Transverse colon (tissue), 4 donors: ENCODE measurements at regions not wholly inside any gene's neighbourhood (a gene's known extent, or its start where the extent isn't known, plus 50 kb on each side); places are given as distances from the start of the nearest gene placed in this dataset.

ENCODE experiments used
- DNase-seq: peaks from one replicate; pipeline ENCODE4 v3.0.0-alpha.2; 2019
- H3K27ac ChIP-seq, 4 donors: fragments of 200-600 bp; sonication (generic); 2 replicates each; pipeline ENCODE4 v1.5.1; 2016 to 2018; ENCODE audit warnings: inconsistent platforms in 4 of 4
- H3K27me3 ChIP-seq: fragments of 200-600 bp; sonication (generic); 2 replicates; pipeline ENCODE4 v1.5.1; 2017; ENCODE audit warnings: inconsistent platforms
- H3K36me3 ChIP-seq, 4 donors: fragments of 200-600 bp; sonication (generic); 2 replicates each; pipeline ENCODE4 v1.5.1; 2017 to 2019; ENCODE audit warnings: inconsistent platforms in 4 of 4
- H3K4me1 ChIP-seq, 4 donors: fragments of 200-600 bp; sonication (generic); 2 replicates each; pipeline ENCODE4 v1.5.1; 2017 to 2020; ENCODE audit warnings: inconsistent platforms in 4 of 4
- H3K4me3 ChIP-seq, 4 donors: fragments of 200-600 bp; sonication (generic); 1 replicate in 1 of 4; 2 replicates in 3 of 4; pipeline versions ENCODE4 v1.5.1 to v1.6.1; 2017 to 2019; ENCODE audit warnings: inconsistent platforms in 4 of 4
- H3K9me3 ChIP-seq, 2 donors: fragments of 200-600 bp; sonication (generic); 2 replicates each; pipeline ENCODE4 v1.5.1; 2017 to 2019; ENCODE audit warnings: inconsistent platforms in 2 of 2
- EP300 ChIP-seq: sonication (generic); formaldehyde crosslinking; IDR thresholded peaks from one replicate; pipeline ENCODE4 v1.6.1; 2017; ENCODE audit warnings: antibody characterized with exemption, low read depth
- POLR2A ChIP-seq: fragments of 450-650 bp; IDR thresholded peaks from one replicate; pipeline ENCODE4 v1.6.1; 2016; ENCODE audit warnings: antibody characterized with exemption, mild to moderate bottlenecking, moderate library complexity
- POLR2AphosphoS5 ChIP-seq, 3 donors: sonication (generic); formaldehyde crosslinking; IDR thresholded peaks; one replicate each; pipeline ENCODE4 v1.6.1; 2016; ENCODE audit warnings: antibody characterized with exemption in 3 of 3
- WGBS, 2 donors: methylation state at CpG; one replicate each; pipeline ENCODE4 v1.1.5; 2018; ENCODE audit warnings: low coverage in 1 of 2; 5-methylcytosine and 5-hydroxymethylcytosine counted together
- in situ Hi-C, 4 donors: fragments of 200-750 bp; cut with MboI; loops; one replicate each; pipeline versions ENCODE4 v1.15.0 to v1.15.1; 2017; ENCODE audit warnings: low sequenced_read_pairs in 3 of 4, low pct_ligation_motif_present in 1 of 4, low pct_unique_long_range_greater_than_20kb in 1 of 4
- intact Hi-C: fragments of 100-400 bp; cut with DNase I; formaldehyde crosslinking; loops from one replicate; pipeline ENCODE4 v1.15.1; 2023; ENCODE audit warnings: low total_unique reads
- TF ChIP-seq, protein P1 (sequence below), 5 experiments: fragments of 200-600 bp in 3 of 5; fragments of 450-650 bp in 2 of 5; sonication (generic) in 3 of 5; IDR thresholded peaks; 1 replicate in 2 of 5; 2 replicates in 3 of 5; pipeline ENCODE4 v1.5.1; 2016 to 2017; ENCODE audit warnings: antibody characterized with exemption in 5 of 5, inconsistent platforms in 3 of 5, mild to moderate bottlenecking in 2 of 5, moderate library complexity in 1 of 5

DNA sequence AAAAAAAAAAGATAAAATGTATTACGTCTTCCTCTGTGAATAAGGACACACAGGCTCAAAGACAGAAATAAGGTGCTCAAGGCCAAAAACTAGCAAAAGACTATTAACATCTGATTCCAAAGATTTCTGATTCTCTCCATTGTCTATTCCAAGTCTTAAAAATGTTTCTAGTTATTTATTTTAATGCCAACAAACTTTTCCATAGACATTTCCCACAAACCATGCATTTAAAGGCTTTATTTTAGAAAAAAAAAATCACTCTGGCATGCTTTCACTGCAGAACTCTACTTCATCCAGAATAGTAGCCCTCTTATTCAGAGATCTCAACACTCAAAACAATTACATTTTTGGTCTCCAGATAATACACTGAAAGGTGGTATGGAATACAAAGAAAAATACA, 545.0 kb upstream of the TENM3 start:
- Histone ChIP-seq H3K36me3 (no peaks in the 10 kb centered on the region), H3K27ac (no peak overlapping the region), H3K4me3 (no peak overlapping the region), H3K27me3 (no peaks in the 10 kb centered on the region), H3K4me1 (no peaks in the 10 kb centered on the region), H3K9me3 (no peaks in the 10 kb centered on the region)
- intact Hi-C loops, result no loop called here
- no peak for DNase-seq
- in situ Hi-C loops, result no loop called here
- TF ChIP-seq EP300, result no peak
- TF ChIP-seq POLR2A, result no peak
- TF ChIP-seq, protein P1, sequence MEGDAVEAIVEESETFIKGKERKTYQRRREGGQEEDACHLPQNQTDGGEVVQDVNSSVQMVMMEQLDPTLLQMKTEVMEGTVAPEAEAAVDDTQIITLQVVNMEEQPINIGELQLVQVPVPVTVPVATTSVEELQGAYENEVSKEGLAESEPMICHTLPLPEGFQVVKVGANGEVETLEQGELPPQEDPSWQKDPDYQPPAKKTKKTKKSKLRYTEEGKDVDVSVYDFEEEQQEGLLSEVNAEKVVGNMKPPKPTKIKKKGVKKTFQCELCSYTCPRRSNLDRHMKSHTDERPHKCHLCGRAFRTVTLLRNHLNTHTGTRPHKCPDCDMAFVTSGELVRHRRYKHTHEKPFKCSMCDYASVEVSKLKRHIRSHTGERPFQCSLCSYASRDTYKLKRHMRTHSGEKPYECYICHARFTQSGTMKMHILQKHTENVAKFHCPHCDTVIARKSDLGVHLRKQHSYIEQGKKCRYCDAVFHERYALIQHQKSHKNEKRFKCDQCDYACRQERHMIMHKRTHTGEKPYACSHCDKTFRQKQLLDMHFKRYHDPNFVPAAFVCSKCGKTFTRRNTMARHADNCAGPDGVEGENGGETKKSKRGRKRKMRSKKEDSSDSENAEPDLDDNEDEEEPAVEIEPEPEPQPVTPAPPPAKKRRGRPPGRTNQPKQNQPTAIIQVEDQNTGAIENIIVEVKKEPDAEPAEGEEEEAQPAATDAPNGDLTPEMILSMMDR (IDR thresholded peaks at IDR 0.05), result no peak
- TF ChIP-seq POLR2AphosphoS5 (IDR thresholded peaks at IDR 0.05), result no peak
- 77 to 80% methylated on average over 1 of the region's 1 CpG for WGBS, 2 donors

GRCh38 chr4:181701214-181701613, 542.0 kb upstream of the TENM3 start:
- Histone ChIP-seq H3K4me3 (no peak overlapping the region), H3K4me1 (no peaks in the 10 kb centered on the region), H3K27me3 (no peaks in the 10 kb centered on the region), H3K9me3 (no peaks in the 10 kb centered on the region), H3K36me3 (no peaks in the 10 kb centered on the region), H3K27ac (no peak overlapping the region)
- DNase-seq, result no peak
- 53 to 59% methylated on average over 5 of the region's 5 CpGs for whole genome bisulfite sequencing, 2 donors
- TF ChIP-seq POLR2AphosphoS5 (IDR thresholded peaks at IDR 0.05) (no peak), POLR2A (no peak), EP300 (no peak)
- TF ChIP-seq, protein P1 (IDR thresholded peaks at IDR 0.05), result no peak
- in situ Hi-C loops, result no loop called here
- intact Hi-C loops, result no loop called here

DNA sequence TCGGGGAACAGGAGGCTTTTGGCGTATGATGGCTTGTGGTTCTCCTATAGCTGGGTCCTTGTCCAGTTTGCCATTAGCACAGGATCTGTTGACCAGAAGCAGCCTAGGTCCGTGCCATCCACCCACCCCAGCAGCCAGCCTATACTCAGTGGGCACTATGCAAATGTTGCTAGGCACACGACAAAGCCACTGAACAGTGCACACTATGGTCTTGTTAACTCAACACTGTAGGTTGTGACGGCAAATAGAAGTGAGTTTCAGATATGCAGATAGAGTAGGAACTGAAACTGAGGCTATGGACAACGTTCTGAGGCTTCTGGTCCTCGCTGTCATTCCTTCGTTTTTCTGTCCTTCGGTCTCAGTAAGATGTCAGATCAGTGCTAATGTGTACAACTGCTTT, 541.3 kb upstream of the TENM3 start:
- intact Hi-C loops, result no loop called here
- H3K4me1 ChIP-seq, result no peaks in the 10 kb centered on the region
- 67 to 73% methylated on average over 6 to 9 of the region's 9 CpGs for WGBS, 2 donors
- DNase-seq, result no peak
- no peaks in the 10 kb centered on the region for H3K9me3 ChIP-seq
- H3K4me3 ChIP-seq, result no peak overlapping the region
- TF ChIP-seq POLR2AphosphoS5 (IDR thresholded peaks at IDR 0.05) (no peak), POLR2A (no peak), EP300 (no peak)
- TF ChIP-seq, protein P1 (IDR thresholded peaks at IDR 0.05), result no peak
- H3K27ac ChIP-seq, result no peak overlapping the region
- no peaks in the 10 kb centered on the region for H3K27me3 ChIP-seq
- H3K36me3 ChIP-seq, result no peaks in the 10 kb centered on the region
- in situ Hi-C loops, result no loop called here

DNA sequence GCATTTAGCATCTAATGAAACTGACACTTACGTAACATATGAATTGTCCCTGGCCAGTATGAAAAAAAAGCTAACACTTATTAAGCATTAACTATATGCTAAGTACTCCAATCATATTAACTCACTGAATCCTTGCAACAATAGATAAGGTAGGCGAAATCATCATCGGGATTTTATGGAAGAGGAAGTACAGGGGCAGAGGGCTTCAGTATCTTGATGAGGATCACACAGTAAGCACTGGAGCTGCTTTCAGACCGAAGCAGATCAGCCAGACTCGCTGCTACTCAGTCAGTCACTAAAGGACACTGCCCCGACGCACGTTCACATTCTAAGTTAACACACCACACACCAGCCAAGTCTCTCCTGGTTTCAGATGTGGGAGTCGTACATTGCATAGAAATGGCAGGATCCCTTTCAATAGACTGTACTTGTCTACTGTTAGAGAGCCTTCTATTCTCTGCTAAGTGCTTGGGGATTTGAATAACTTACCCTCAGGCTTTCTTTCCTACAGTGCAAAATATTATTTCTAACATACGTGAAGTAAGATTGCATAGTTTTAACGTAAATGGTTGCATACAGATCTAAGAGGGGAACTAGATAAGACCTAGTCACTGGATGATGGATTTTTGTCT, 540.2 kb upstream of the TENM3 start:
- Histone ChIP-seq H3K27me3 (no peaks in the 10 kb centered on the region), H3K36me3 (no peaks in the 10 kb centered on the region), H3K9me3 (no peaks in the 10 kb centered on the region), H3K4me1 (no peaks in the 10 kb centered on the region), H3K27ac (no peak overlapping the region), H3K4me3 (no peak overlapping the region)
- in situ Hi-C loops (no loop called here), intact Hi-C loops (no loop called here)
- TF ChIP-seq EP300 (no peak), POLR2A (no peak), POLR2AphosphoS5 (IDR thresholded peaks at IDR 0.05) (no peak)
- TF ChIP-seq, protein P1 (IDR thresholded peaks at IDR 0.05), result no peak
- no peak for DNase-seq
- WGBS, 2 donors, result 75 to 77% methylated on average over 10 to 11 of the region's 11 CpGs
